Daoy (cell line): ENCODE measurements at regions not wholly inside any gene's neighbourhood (a gene's known extent, or its start where the extent isn't known, plus 50 kb on each side); places are given as distances from the start of the nearest gene placed in this dataset.

Experiments used
- DNase-seq: peaks from one replicate; pipeline ENCODE4 v3.0.0-alpha.2; 2015; ENCODE audit warnings: low read depth

DNA sequence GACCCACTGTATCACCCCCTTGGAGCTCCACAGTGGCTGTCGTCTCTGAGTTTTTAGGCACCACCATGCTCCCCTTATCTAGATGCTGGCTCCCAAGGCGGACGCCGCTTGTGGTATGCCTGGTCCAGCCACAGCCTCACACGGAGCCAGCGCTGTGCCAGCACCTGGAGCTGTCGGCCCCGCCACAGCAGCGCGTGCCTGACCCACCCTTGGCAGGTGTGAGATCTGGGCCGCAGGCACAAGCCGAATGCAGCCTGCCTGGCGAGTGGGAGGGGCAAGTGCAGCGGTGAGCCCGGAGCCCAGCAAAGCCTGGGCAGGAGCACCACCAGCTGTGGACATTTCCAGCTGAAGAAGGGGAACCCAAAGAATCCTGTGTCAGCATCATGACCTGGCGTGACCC lies 91.9 kb upstream of the BACE2 start:
- no peak for DNase-seq

- no peak for DNase-seq
Observed at GRCh38 chr21:41079159-41079558, 88.8 kb upstream of the BACE2 start.

DNA sequence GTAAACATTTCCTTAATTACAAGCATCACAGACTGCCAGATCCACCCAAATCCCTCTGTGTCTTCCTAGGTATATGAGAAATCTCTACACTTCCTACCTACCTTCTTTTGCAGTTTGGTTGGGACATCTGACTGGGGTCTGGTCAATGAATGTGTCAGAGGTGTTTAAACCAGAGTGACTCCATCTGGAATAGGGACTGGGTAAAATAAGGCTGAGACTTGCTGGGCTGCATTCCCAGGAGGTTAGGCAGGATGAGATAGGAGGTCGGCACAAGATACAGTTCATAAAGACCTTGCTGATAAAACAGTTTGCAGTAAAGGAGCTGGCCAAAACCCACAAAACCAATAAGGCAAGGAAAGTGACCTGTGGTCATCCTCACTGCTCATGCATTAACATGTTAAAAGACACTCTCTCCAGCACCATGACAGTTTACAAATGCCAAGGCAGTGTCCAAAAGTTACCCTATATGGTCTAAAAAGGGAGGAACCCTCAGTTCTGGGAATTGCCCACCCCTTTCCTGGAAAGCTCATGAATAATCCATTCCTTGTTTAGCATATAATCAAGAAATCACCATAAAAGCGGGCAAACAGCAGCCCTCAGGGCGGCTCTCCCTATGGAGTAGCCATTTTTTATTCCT lies 87.4 kb upstream of the BACE2 start:
- DNase-seq = no peak

DNA sequence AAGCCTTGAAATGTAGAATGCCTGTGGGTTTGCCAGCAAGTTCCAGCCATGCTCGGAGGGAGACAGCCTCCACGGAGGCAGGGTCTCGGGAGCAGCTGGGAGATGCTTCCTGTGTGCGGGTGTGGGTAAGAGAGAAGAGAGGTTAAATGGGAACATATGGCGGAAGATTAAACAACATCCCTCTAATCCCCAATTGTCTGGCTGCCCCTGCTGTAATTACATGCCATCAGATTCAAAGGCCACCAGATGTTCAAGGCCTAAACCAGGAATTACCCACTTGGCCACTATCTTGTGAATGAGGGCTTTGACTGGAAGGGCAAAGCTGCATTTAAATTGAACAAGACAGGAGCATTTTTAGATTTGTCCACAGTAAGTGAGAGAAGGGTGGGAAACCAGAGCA lies 81.4 kb upstream of the BACE2 start:
- DNase-seq = no peak

DNA sequence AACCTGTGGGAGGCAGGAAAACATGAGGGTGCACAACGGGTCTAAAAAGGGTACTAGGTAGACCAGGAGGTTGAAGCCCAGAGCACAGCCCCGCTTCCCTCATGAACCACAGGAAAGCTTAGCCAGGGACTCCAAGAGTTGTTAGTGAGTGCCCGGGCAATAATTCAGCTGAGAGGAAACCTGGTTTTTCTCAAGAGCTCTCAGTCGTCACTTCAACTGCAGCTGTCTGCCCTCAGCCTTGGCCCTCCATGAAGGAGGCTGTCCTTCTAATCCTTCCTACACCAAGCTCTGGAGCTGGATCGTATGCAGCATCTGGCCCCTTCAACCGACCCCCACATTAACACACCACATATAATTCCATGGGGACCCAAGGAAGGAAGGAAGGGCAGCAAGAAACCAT lies 77.0 kb upstream of the BACE2 start:
- no peak for DNase-seq

DNA sequence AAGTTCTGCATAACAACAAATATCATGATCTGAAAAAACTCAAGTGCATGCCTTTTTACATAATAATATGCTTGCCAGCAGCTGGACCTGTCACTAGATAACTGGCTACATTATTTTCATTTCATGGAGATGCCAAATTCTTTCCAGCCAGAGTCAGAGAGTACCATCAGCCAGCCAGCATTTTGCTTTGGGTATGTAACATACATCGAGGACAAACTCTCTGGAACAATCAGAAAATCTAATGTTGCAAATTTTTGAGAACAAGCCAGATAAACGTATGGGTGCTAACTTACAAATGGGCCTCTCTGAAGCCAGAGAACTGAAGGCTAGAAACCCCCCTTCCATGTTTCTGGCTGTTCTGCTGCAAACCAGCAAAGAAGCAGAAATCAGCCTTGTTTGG lies 76.3 kb upstream of the BACE2 start:
- DNase-seq = no peak

- DNase-seq = no peak
Observed at GRCh38 chr21:41092312-41092711, 75.6 kb upstream of the BACE2 start.

- no peak for DNase-seq
Observed at GRCh38 chr21:41095983-41096382, 72.0 kb upstream of the BACE2 start.

- DNase-seq = no peak
Observed at GRCh38 chr21:41098076-41098475, 69.9 kb upstream of the BACE2 start.

GRCh38 chr21:41098481-41099042 lies 69.4 kb upstream of the BACE2 start:
- no peak for DNase-seq

DNA sequence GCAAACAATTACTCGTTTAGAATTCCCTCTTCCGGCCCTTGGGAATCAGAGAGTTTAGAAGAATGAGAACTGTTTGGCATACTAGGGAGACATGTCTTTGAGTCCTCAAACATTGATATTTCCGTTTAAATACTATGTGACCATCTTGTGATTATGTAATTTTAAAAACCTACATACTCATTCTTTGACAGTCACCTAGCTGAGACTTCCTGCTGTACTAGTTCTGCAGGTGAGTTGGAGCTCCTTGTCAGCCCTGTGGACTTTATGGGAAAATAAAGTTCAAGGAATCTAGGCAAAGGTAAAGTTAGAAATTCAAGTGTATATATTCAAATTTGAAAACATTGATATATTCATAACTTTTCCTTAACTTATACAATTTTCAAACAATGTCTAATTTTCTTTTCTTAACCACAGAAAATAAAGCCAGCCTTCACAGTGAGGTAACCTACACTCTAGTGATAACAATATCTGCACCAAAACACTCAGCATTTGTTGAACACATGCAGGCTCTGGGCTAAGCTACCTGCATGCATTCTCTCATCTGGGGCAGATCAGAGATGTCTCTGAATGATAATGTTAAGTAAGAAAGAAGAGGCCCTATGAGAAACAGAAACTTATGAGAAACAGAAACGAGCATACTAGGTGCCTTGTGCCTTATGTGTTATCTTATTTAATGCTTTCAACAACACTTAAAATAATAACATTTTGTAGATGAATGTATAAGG lies 67.0 kb upstream of the BACE2 start:
- DNase-seq = no peak

DNA sequence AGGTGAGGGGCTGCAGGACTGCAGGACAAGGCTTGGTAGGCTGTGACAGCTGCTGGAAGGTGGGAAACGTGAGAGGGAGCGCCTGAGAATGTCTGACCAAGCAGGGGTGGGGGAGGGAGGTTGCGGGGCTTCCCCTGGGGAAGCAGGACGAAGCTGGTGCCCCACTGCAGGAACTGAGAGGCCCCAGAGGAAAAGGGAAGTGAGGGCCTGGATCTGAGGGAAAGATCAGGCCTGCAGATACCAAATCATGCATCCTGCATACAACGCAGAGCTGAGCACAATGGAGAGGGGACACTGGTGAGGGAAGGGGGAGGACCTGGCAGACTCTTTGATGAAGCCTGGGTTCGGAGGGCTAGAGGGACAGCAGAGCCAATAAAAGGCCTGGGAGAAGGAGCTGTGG lies 65.7 kb upstream of the BACE2 start:
- DNase-seq = no peak

DNA sequence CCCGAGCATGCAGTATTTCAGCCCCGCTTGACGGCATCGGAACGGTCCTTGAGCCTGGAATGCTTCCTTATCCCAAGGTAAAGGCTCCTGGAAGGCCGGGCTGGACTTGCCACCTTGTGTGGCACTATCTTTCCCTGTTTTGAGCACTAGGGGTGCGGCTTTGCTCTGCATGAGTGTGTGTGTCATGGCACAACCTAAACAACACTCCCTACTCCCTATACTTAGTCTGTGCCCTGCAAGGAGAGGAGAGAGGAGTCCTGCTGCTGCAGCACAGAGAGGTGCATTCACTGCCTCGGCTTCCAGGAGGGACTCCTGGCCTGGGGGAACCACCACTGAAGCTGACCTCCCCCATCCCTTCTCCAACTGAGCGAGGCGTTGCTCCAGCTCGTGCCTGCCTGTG lies 60.4 kb upstream of the BACE2 start:
- DNase-seq = no peak

DNA sequence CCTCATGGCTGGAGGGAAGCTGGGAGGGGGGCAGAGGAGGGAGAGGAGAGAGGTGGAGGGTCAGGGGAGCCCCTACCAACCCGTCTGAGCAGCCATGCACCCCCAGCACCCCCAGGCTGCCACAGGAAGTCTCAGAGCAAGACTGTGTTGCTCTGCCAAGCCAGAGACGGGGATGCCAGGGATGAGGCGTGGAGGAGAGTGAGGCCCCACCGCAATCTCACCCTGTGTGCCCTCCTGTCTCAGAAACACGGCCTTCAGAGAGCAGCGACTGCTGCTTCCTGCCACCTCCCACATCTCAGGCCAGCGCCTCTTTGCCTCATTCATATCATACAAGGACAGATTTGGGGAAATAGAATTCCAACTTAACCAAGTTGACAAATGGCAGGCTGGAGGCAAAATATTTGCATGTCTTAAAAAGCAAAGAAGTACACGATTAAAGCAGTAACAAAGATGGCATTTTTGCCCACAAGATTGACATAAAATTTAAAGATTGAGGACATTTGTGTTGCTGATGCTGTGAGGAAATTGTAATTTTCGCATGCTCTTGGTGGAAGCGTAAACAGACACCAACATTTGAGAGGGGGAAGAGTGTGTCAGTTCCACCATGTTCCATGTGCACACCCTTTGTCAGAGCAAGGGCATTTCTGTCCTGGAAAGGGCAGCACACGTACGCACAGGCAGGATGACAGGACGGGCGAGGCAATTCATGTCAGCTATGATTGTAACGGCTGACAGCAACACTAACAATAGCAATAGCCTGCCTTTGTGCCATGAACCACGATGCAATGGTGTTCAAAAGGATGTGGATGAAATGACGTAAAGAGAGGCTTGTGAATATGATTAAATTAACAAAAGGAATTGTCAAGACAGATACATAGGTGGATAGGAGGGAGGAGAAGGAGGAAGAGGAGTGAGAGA lies 59.0 kb upstream of the BACE2 start:
- no peak for DNase-seq

DNA sequence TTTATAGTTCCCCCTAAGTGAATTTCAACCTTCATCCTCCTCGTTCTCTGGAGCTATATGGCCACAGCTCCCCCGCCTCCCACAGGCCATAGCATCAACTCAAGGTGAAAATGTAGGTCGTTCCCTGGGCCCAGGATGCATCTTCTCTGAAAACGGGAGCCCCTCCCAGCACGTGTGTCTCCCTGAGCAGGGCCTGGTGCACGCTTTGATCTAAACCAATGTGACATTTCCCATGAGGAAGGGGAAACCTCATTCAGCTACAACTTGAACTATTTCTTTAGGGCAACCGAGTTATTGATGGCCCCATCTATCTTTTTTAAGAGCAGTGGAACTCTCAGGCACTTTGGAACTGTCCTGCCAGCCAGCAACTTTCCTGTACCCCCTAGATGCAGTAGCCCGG lies 57.8 kb upstream of the BACE2 start:
- DNase-seq = no peak

- DNase-seq = no peak
Observed at GRCh38 chr21:41110664-41111063, 57.3 kb upstream of the BACE2 start.

DNA sequence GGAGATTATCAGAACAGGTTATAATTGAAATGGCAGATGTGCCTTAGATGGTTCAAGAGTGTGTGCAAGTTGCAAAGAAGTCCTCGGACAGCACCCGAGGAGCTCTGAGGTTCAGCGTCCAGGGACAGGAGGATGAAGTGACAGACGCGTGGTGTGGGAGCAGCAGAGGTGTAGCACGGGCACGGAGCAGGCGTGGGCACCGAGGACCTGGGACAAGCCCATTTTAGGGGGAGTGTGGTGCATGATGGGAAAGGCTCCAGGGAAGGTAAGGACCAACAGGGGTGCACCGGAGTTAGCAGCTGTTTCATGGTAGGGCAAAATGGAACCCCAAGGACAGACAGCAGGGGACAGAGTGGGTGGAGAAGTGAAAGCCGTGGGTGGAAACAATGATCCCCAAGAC lies 56.3 kb upstream of the BACE2 start:
- no peak for DNase-seq

- DNase-seq = peak; percentile 98
Observed at GRCh38 chr21:41112740-41113692, 54.9 kb upstream of the BACE2 start.

DNA sequence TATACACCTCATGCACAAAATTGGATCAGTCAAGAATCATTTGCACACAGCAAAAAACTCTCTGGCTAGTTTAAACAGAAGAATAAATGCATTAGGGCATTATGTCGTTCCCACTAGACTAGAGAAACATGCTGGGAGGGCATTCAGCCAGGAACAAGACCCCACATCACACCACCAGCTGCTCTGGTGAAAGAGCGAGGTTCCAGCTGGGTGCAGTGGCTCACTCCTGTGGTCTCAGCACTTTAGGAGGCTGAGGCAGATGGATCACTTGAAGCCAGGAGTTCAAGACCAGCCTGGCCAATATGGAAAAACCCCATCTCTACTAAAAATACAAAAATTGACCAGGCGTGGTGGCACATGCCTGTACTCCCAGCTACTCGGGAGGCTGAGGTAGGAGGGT lies 52.1 kb upstream of the BACE2 start:
- DNase-seq = no peak
